Panc1 (cell line): ENCODE measurements at regions not wholly inside any gene's neighbourhood (a gene's known extent, or its start where the extent isn't known, plus 50 kb on each side); places are given as distances from the start of the nearest gene placed in this dataset.

Source experiments
- ATAC-seq: fragments of 200-7000 bp; cut with Tn5 transposase; 2 replicates; pipeline ENCODE4 v1.9.1; 2020; ENCODE audit warnings: mild to moderate bottlenecking, moderate library complexity
- BruUV-seq: library from RNA; stranded (reverse); fragments of 400-500 nt; replicated peaks from 2 replicates; lab custom pipeline; 2021; lab: Mats Ljungman, UMichigan
- CTCF ChIA-PET: fragments of 300-600 bp; sonication (Branson Sonifier 250); formaldehyde crosslinking; loops from one replicate; lab custom pipeline; 2022; ENCODE audit warnings: antibody characterized with exemption; lab: Charles Lee
- POLR2A ChIA-PET: fragments of 300-600 bp; sonication (Branson Sonifier 250); formaldehyde crosslinking; loops from one replicate; lab custom pipeline; 2022; ENCODE audit warnings: antibody characterized with exemption; lab: Charles Lee
- DNase-seq: peaks from one replicate; pipeline ENCODE4 v3.0.0-alpha.2; 2010; ENCODE audit warnings: low read depth, low spot score
- H3K27ac ChIP-seq: 2 replicates; pipeline ENCODE4 v1.5.1; 2011; ENCODE audit warnings: mild to moderate bottlenecking, low read length, inconsistent platforms
- H3K27me3 ChIP-seq: fragments of 200-500 bp; sonication (Bioruptor generic); 2 replicates; pipeline ENCODE4 v1.6.0; 2014; ENCODE audit warnings: low read length, inconsistent platforms; ENCODE audit not compliant: control insufficient read depth, insufficient read depth
- H3K36me3 ChIP-seq: fragments of 200-500 bp; sonication (Bioruptor generic); 2 replicates; pipeline ENCODE4 v1.5.1; 2014; ENCODE audit warnings: inconsistent platforms, mild to moderate bottlenecking, low read length, moderate library complexity; ENCODE audit not compliant: control insufficient read depth, insufficient read depth
- H3K4me1 ChIP-seq: 2 replicates; pipeline ENCODE4 v1.5.1; 2011; ENCODE audit warnings: inconsistent platforms, mild to moderate bottlenecking, low read length, moderate library complexity; ENCODE audit not compliant: control insufficient read depth, insufficient read depth
- H3K4me3 ChIP-seq, 2 experiments: 2 replicates each; pipeline ENCODE4 v1.5.1; 2011 to 2012; ENCODE audit warnings: low read depth in 2 of 2, low read length in 2 of 2, mild to moderate bottlenecking in 2 of 2, inconsistent platforms in 1 of 2, moderate library complexity in 1 of 2
- H3K9me3 ChIP-seq: fragments of 200-500 bp; sonication (Bioruptor generic); 2 replicates; pipeline ENCODE4 v1.5.1; 2014; ENCODE audit warnings: low read depth, mild to moderate bottlenecking, inconsistent platforms, low read length, moderate library complexity; ENCODE audit not compliant: control insufficient read depth, insufficient read depth
- POLR2AphosphoS5 ChIP-seq: IDR thresholded peaks from 2 replicates; pipeline ENCODE4 v1.6.1; 2012; ENCODE audit warnings: mild to moderate bottlenecking, low read depth, low read length, moderate library complexity
- REST ChIP-seq, 2 experiments: IDR thresholded peaks; 2 replicates each; pipeline ENCODE4 v1.6.1; 2011 to 2012; ENCODE audit warnings: low read depth in 2 of 2, control low read depth in 1 of 2, low read length in 1 of 2, mild to moderate bottlenecking in 1 of 2, moderate library complexity in 1 of 2; ENCODE audit not compliant: insufficient read depth in 1 of 2
- SIN3A ChIP-seq: IDR thresholded peaks from 2 replicates; pipeline ENCODE4 v1.6.1; 2012; ENCODE audit warnings: low read depth, mild to moderate bottlenecking, low read length, moderate library complexity, borderline replicate concordance; ENCODE audit not compliant: insufficient read depth
- TCF7L2 ChIP-seq: IDR thresholded peaks from 2 replicates; pipeline ENCODE4 v1.6.1; 2011; ENCODE audit warnings: mild to moderate bottlenecking, low read depth, low read length, inconsistent platforms
- in situ Hi-C: cut with HindIII; loops from 2 replicates; pipeline ENCODE4 v1.10.0; 2016; ENCODE audit warnings: low sequenced_read_pairs, low pct_unique_long_range_greater_than_20kb
- intact Hi-C: fragments of 100-400 bp; cut with micrococcal nuclease; formaldehyde crosslinking; loops from one replicate; pipeline ENCODE4 v1.10.0; 2022; ENCODE audit not compliant: unreplicated experiment
- TF ChIP-seq, protein P1 (sequence below): fragments of 450-650 bp; IDR thresholded peaks from 2 replicates; pipeline ENCODE4 v1.5.1; 2017; ENCODE audit warnings: mild to moderate bottlenecking

GRCh38 chr5:21225223-21226064 lies 1237.4 kb upstream of the CDH18 start:
- H3K27ac ChIP-seq, result no peak overlapping the region
- no peaks in the 10 kb centered on the region for H3K4me1 ChIP-seq
- H3K4me3 ChIP-seq, result no peak overlapping the region
- POLR2A ChIA-PET, result no interaction called here
- TF ChIP-seq REST (IDR thresholded peaks at IDR 0.05; ENCODE audit: insufficient read depth in 1 of 2, low read depth in 2 of 2, low read length in 1 of 2) (no peak), SIN3A (no peak), POLR2AphosphoS5 (no peak), TCF7L2 (no peak)
- TF ChIP-seq, protein P1, sequence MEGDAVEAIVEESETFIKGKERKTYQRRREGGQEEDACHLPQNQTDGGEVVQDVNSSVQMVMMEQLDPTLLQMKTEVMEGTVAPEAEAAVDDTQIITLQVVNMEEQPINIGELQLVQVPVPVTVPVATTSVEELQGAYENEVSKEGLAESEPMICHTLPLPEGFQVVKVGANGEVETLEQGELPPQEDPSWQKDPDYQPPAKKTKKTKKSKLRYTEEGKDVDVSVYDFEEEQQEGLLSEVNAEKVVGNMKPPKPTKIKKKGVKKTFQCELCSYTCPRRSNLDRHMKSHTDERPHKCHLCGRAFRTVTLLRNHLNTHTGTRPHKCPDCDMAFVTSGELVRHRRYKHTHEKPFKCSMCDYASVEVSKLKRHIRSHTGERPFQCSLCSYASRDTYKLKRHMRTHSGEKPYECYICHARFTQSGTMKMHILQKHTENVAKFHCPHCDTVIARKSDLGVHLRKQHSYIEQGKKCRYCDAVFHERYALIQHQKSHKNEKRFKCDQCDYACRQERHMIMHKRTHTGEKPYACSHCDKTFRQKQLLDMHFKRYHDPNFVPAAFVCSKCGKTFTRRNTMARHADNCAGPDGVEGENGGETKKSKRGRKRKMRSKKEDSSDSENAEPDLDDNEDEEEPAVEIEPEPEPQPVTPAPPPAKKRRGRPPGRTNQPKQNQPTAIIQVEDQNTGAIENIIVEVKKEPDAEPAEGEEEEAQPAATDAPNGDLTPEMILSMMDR, result no peak
- in situ Hi-C loops (no loop called here), intact Hi-C loops (no loop called here)
- no peaks in the 10 kb centered on the region for H3K27me3 ChIP-seq
- no peak for ATAC-seq
- CTCF ChIA-PET, result no interaction called here
- DNase-seq, result no peak
- H3K36me3 ChIP-seq, result no peaks in the 10 kb centered on the region
- BruUV-seq, result no TSS peak
- no peaks in the 10 kb centered on the region for H3K9me3 ChIP-seq

DNA sequence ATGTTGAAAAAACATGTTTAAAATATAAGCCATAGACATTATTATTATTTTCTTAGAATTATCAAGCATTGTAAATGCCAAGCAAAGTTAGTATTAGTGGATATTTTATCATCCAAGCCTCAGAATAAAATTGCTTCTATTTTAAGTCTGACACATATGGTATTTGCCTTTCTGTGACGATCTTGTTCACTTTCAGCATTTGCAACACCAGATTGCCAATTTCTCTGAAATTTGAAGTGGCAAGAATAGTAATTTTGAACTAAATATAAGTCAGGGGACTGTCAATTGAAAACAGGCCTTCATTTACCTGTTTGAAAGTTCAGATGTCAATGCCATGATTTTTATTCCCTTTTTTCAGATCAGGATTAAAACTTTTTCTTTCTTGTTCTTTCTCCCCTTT lies 1233.6 kb upstream of the CDH18 start:
- Histone ChIP-seq H3K36me3 (no peaks in the 10 kb centered on the region), H3K9me3 (no peaks in the 10 kb centered on the region), H3K27ac (no peak overlapping the region), H3K27me3 (no peaks in the 10 kb centered on the region), H3K4me1 (no peaks in the 10 kb centered on the region), H3K4me3 (no peak overlapping the region)
- intact Hi-C loops, result no loop called here
- POLR2A ChIA-PET, result no interaction called here
- in situ Hi-C loops, result no loop called here
- TF ChIP-seq TCF7L2 (no peak), POLR2AphosphoS5 (no peak), REST (IDR thresholded peaks at IDR 0.05; ENCODE audit: insufficient read depth in 1 of 2, low read depth in 2 of 2, low read length in 1 of 2) (no peak), SIN3A (no peak)
- TF ChIP-seq, protein P1, result no peak
- no peak for DNase-seq
- no TSS peak for BruUV-seq
- no peak for ATAC-seq
- CTCF ChIA-PET, result no interaction called here
